ENCODE measurements at regions not wholly inside any gene's neighbourhood (a gene's known extent, or its start where the extent isn't known, plus 50 kb on each side); places are given as distances from the start of the nearest gene placed in this dataset.
"Not testable (repeated sequence)": the region's sequence is repeated elsewhere in the genome, so short reads cannot be mapped to it uniquely, and the experiment has no call there.

- intact Hi-C loops (cut with DNase I) = no loop called here
- H3K36me3 ChIP-seq = no peaks in the 10 kb centered on the region
- TF ChIP-seq, protein P1, sequence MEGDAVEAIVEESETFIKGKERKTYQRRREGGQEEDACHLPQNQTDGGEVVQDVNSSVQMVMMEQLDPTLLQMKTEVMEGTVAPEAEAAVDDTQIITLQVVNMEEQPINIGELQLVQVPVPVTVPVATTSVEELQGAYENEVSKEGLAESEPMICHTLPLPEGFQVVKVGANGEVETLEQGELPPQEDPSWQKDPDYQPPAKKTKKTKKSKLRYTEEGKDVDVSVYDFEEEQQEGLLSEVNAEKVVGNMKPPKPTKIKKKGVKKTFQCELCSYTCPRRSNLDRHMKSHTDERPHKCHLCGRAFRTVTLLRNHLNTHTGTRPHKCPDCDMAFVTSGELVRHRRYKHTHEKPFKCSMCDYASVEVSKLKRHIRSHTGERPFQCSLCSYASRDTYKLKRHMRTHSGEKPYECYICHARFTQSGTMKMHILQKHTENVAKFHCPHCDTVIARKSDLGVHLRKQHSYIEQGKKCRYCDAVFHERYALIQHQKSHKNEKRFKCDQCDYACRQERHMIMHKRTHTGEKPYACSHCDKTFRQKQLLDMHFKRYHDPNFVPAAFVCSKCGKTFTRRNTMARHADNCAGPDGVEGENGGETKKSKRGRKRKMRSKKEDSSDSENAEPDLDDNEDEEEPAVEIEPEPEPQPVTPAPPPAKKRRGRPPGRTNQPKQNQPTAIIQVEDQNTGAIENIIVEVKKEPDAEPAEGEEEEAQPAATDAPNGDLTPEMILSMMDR (IDR thresholded peaks at IDR 0.05) = no peak
- no peak for DNase-seq
- no peaks in the 10 kb centered on the region for H3K27me3 ChIP-seq (ENCODE audit: low read depth)
- no peak overlapping the region for H3K27ac ChIP-seq
- ATAC-seq = no peak
- no peaks in the 10 kb centered on the region for H3K9me3 ChIP-seq
- no peaks in the 10 kb centered on the region for H3K4me1 ChIP-seq
- H3K4me3 ChIP-seq = no peak overlapping the region
Measured at GRCh38 chr14:76294876-76295275, 81.1 kb upstream of the ESRRB start.

- no peak overlapping the region for H3K27ac ChIP-seq
- H3K4me3 ChIP-seq = no peak overlapping the region
- ATAC-seq = no peak
- H3K27me3 ChIP-seq (ENCODE audit: low read depth) = no peaks in the 10 kb centered on the region
- TF ChIP-seq, protein P1 (IDR thresholded peaks at IDR 0.05) = no peak
- H3K9me3 ChIP-seq = no peaks in the 10 kb centered on the region
- intact Hi-C loops (cut with DNase I) = no loop called here
- no peaks in the 10 kb centered on the region for H3K36me3 ChIP-seq
- no peaks in the 10 kb centered on the region for H3K4me1 ChIP-seq
- DNase-seq = no peak
Measured at GRCh38 chr14:76298896-76299295, 77.0 kb upstream of the ESRRB start.

GRCh38 chr14:76303188-76303587, 72.7 kb upstream of the ESRRB start:
- ATAC-seq; H3K9me3 ChIP-seq; H3K4me3 ChIP-seq; H3K36me3 ChIP-seq; DNase-seq; H3K27me3 ChIP-seq (ENCODE audit: low read depth); H3K4me1 ChIP-seq; H3K27ac ChIP-seq; intact Hi-C loops (cut with DNase I): not testable (repeated sequence)

GRCh38 chr14:76304536-76305267, 71.2 kb upstream of the ESRRB start:
- DNase-seq (no peak), ATAC-seq (no peak)
- Histone ChIP-seq H3K4me3 (no peak overlapping the region), H3K36me3 (no peaks in the 10 kb centered on the region), H3K27me3 (ENCODE audit: low read depth) (peaks cover 3% of the 10 kb centered on the region), H3K4me1 (no peaks in the 10 kb centered on the region), H3K27ac (no peak overlapping the region), H3K9me3 (no peaks in the 10 kb centered on the region)
- intact Hi-C loops (cut with DNase I) = no loop called here
- TF ChIP-seq, protein P1 (IDR thresholded peaks at IDR 0.05) = no peak

GRCh38 chr14:76305268-76305826, 70.6 kb upstream of the ESRRB start:
- TF ChIP-seq, protein P1 (IDR thresholded peaks at IDR 0.05) = no peak
- H3K4me3 ChIP-seq = no peak overlapping the region
- H3K27ac ChIP-seq = no peak overlapping the region
- H3K4me1 ChIP-seq = no peaks in the 10 kb centered on the region
- intact Hi-C loops (cut with DNase I) = no loop called here
- H3K9me3 ChIP-seq = no peaks in the 10 kb centered on the region
- peaks cover 8% of the 10 kb centered on the region for H3K27me3 ChIP-seq (ENCODE audit: low read depth)
- no peaks in the 10 kb centered on the region for H3K36me3 ChIP-seq
- ATAC-seq = no peak
- no peak for DNase-seq

DNA sequence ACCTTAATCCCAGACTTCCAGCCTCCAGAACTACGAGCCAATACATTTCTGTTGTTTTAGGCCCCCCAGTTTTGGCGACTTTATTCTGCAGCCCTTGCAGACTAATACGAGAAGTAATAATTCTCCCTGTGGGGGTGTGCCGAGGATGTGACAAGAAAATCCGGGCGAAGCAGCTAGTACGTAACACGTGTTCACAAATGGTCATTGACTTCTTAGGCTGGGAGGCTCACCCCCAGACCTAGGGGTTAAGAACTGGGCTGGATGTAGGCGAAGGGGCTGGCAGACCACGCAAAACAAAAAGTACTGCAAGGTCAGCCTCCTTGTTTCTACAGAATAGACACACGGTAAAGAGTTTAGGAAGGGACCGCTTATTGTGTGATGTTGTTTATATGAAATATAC, 69.8 kb upstream of the ESRRB start:
- ATAC-seq (no peak), DNase-seq (no peak)
- H3K4me1 ChIP-seq = no peaks in the 10 kb centered on the region
- no peaks in the 10 kb centered on the region for H3K36me3 ChIP-seq
- no peak overlapping the region for H3K27ac ChIP-seq
- intact Hi-C loops (cut with DNase I) = no loop called here
- H3K9me3 ChIP-seq = no peaks in the 10 kb centered on the region
- peaks cover 11% of the 10 kb centered on the region for H3K27me3 ChIP-seq (ENCODE audit: low read depth)
- H3K4me3 ChIP-seq = no peak overlapping the region
- TF ChIP-seq, protein P1 (IDR thresholded peaks at IDR 0.05) = no peak

Measured in lower lobe of right lung (tissue), 2 donors.